Erythroblast (primary cell): ENCODE measurements at regions not wholly inside any gene's neighbourhood (a gene's known extent, or its start where the extent isn't known, plus 50 kb on each side); places are given as distances from the start of the nearest gene placed in this dataset.

Experiments used
- GATA1 ChIP-seq: IDR thresholded peaks from 2 replicates; pipeline ENCODE4 v1.6.1; 2011; ENCODE audit warnings: low read depth, mild to moderate bottlenecking, control low read depth, low read length, moderate library complexity
- POLR2A ChIP-seq: IDR thresholded peaks from 2 replicates; pipeline ENCODE4 v1.6.1; 2011; ENCODE audit warnings: mild to moderate bottlenecking, low read length

DNA sequence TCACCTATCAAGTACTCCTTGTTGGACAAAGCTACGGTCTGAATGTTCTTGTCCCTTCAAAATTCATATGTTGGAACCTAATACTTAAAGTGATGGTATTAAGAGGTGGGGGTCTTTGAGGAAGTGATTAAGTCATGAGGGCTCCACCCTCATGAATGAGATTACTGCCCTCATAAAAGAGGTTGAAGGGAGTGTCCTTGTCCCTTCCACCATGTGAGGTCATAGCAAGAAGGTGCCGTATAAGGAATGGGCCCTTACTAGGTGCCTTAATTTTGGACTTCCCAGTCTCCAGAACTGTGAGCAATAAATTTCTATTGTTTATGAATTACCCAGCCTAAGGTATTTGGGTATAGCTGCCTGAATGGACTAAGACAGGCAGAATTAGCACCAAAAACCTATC is 191.1 kb upstream of the NUDT4 start:
- TF ChIP-seq POLR2A, result no peak
- no peak for TF ChIP-seq GATA1
